ENCODE measurements at regions not wholly inside any gene's neighbourhood (a gene's known extent, or its start where the extent isn't known, plus 50 kb on each side); places are given as distances from the start of the nearest gene placed in this dataset.

GRCh38 chr4:151906438-151906837 is 145.6 kb upstream of the GATB start:
- no peak for DNase-seq (ENCODE audit: low read depth)
- TF ChIP-seq CTCF (conservative IDR thresholded peaks at IDR 0.05; ENCODE audit: low read depth, low read length), result no peak
- H3K4me3 ChIP-seq (ENCODE audit: low read length), result no peak overlapping the region

GRCh38 chr4:151905197-151905596 is 144.4 kb upstream of the GATB start:
- no peak overlapping the region for H3K4me3 ChIP-seq (ENCODE audit: low read length)
- no peak for DNase-seq (ENCODE audit: low read depth)
- no peak for TF ChIP-seq CTCF (conservative IDR thresholded peaks at IDR 0.05; ENCODE audit: low read depth, low read length)

- no peak overlapping the region for H3K4me3 ChIP-seq (ENCODE audit: low read length)
- DNase-seq (ENCODE audit: low read depth), result no peak
- no peak for TF ChIP-seq CTCF (conservative IDR thresholded peaks at IDR 0.05; ENCODE audit: low read depth, low read length)
These were observed 140.8 kb upstream of the GATB start for GRCh38 chr4:151901631-151902030.

GRCh38 chr4:151896880-151897279 is 136.1 kb upstream of the GATB start:
- no peak overlapping the region for H3K4me3 ChIP-seq (ENCODE audit: low read length)
- DNase-seq (ENCODE audit: low read depth), result no peak
- no peak for TF ChIP-seq CTCF (conservative IDR thresholded peaks at IDR 0.05; ENCODE audit: low read depth, low read length)

GRCh38 chr4:151895671-151896070 is 134.9 kb upstream of the GATB start:
- H3K4me3 ChIP-seq (ENCODE audit: low read length), result no peak overlapping the region
- no peak for DNase-seq (ENCODE audit: low read depth)
- TF ChIP-seq CTCF (conservative IDR thresholded peaks at IDR 0.05; ENCODE audit: low read depth, low read length), result no peak

GRCh38 chr4:151894246-151894645 is 133.4 kb upstream of the GATB start:
- no peak for TF ChIP-seq CTCF (conservative IDR thresholded peaks at IDR 0.05; ENCODE audit: low read depth, low read length)
- H3K4me3 ChIP-seq (ENCODE audit: low read length), result no peak overlapping the region
- no peak for DNase-seq (ENCODE audit: low read depth)

GRCh38 chr4:151888367-151888866 is 127.6 kb upstream of the GATB start:
- DNase-seq (ENCODE audit: low read depth), result no peak
- no peak overlapping the region for H3K4me3 ChIP-seq (ENCODE audit: low read length)
- TF ChIP-seq CTCF (conservative IDR thresholded peaks at IDR 0.05; ENCODE audit: low read depth, low read length), result no peak

Measured in retinal pigment epithelial cell (primary cell).